HEK293 (cell line): ENCODE measurements at regions not wholly inside any gene's neighbourhood (a gene's known extent, or its start where the extent isn't known, plus 50 kb on each side); places are given as distances from the start of the nearest gene placed in this dataset.

Source experiments
- CTCF ChIA-PET: fragments of 350-600 bp; formaldehyde crosslinking; extraction: SDS; loops from one replicate; lab custom pipeline; 2021; ENCODE audit warnings: antibody characterized with exemption; lab: Yijun Ruan, JAX
- POLR2A ChIA-PET: fragments of 300-600 bp; formaldehyde crosslinking; extraction: SDS; loops from one replicate; lab custom pipeline; 2020; ENCODE audit warnings: antibody characterized with exemption, inconsistent platforms; lab: Yijun Ruan, JAX
- H3K27ac ChIP-seq: fragments of 200-500 bp; sonication (Bioruptor generic); 2 replicates; pipeline ENCODE4 v1.5.1; 2014; ENCODE audit warnings: low read depth, low read length, control low read depth, inconsistent platforms; ENCODE audit errors: extremely low read depth
- H3K36me3 ChIP-seq, 2 experiments: fragments of 200-500 bp in 1 of 2; sonication (Bioruptor generic) in 1 of 2; 1 replicate in 1 of 2; 2 replicates in 1 of 2; pipeline ENCODE4 v1.5.1; 2014 to 2017; ENCODE audit warnings: inconsistent platforms in 2 of 2, low read length in 2 of 2; ENCODE audit not compliant: control insufficient read depth in 2 of 2, insufficient read depth in 1 of 2
- H3K4me1 ChIP-seq: fragments of 200-500 bp; sonication (Bioruptor generic); 2 replicates; pipeline ENCODE4 v1.5.1; 2014; ENCODE audit warnings: mild to moderate bottlenecking, low read length, inconsistent platforms; ENCODE audit not compliant: control insufficient read depth, insufficient read depth
- H3K4me3 ChIP-seq: 2 replicates; pipeline ENCODE4 v1.5.1; 2011; ENCODE audit warnings: low read depth, mild to moderate bottlenecking, control low read depth, low read length, moderate library complexity
- H3K9me3 ChIP-seq: fragments of 200-500 bp; sonication (Bioruptor generic); 2 replicates; pipeline ENCODE4 v1.5.1; 2014; ENCODE audit warnings: low read depth, low read length, inconsistent platforms; ENCODE audit not compliant: control insufficient read depth, insufficient read depth
- EGR2 ChIP-seq: fragments of 450-650 bp; formaldehyde crosslinking; IDR thresholded peaks from 2 replicates; pipeline ENCODE4 v1.5.1; 2016; ENCODE audit warnings: low read depth, missing biosample characterization, missing genetic modification characterization
- GLI2 ChIP-seq: fragments of 450-650 bp; formaldehyde crosslinking; IDR thresholded peaks from 2 replicates; pipeline ENCODE4; 2017; ENCODE audit warnings: missing biosample characterization, missing genetic modification characterization, low read depth, borderline replicate concordance
- HOXD13 ChIP-seq: sonication (generic); formaldehyde crosslinking; IDR thresholded peaks from 2 replicates; pipeline ENCODE4 v1.8.0; 2022; ENCODE audit warnings: missing genetic modification reagents, borderline replicate concordance
- KLF1 ChIP-seq: fragments of 450-650 bp; formaldehyde crosslinking; IDR thresholded peaks from 2 replicates; pipeline ENCODE4 v1.5.1; 2016; ENCODE audit warnings: missing biosample characterization, missing genetic modification characterization
- KLF16 ChIP-seq: fragments of 450-650 bp; formaldehyde crosslinking; IDR thresholded peaks from 2 replicates; pipeline ENCODE4 v1.5.1; 2017; ENCODE audit warnings: missing biosample characterization, missing genetic modification characterization
- KLF8 ChIP-seq: fragments of 450-650 bp; formaldehyde crosslinking; IDR thresholded peaks from 2 replicates; pipeline ENCODE4 v1.5.1; 2016; ENCODE audit warnings: missing biosample characterization, missing genetic modification characterization
- MZF1 ChIP-seq: fragments of 450-650 bp; formaldehyde crosslinking; IDR thresholded peaks from 2 replicates; pipeline ENCODE4 v1.5.1; 2017; ENCODE audit warnings: missing biosample characterization, missing genetic modification characterization, borderline replicate concordance
- SCRT1 ChIP-seq: fragments of 450-650 bp; formaldehyde crosslinking; IDR thresholded peaks from 2 replicates; pipeline ENCODE4 v1.5.1; 2016; ENCODE audit warnings: missing biosample characterization, missing genetic modification characterization, borderline replicate concordance
- SCRT2 ChIP-seq: fragments of 450-650 bp; formaldehyde crosslinking; IDR thresholded peaks from 2 replicates; pipeline ENCODE4 v1.5.1; 2016; ENCODE audit warnings: missing biosample characterization, missing genetic modification characterization
- SP2 ChIP-seq: fragments of 450-650 bp; formaldehyde crosslinking; IDR thresholded peaks from 2 replicates; pipeline ENCODE4 v1.5.1; 2016; ENCODE audit warnings: missing biosample characterization, missing genetic modification characterization
- TCF7L2 ChIP-seq: IDR thresholded peaks from 2 replicates; pipeline ENCODE4 v1.6.1; 2011; ENCODE audit warnings: low read depth, mild to moderate bottlenecking, inconsistent platforms, low read length, moderate library complexity, borderline replicate concordance
- TRIM28 ChIP-seq: IDR thresholded peaks from 2 replicates; pipeline ENCODE4 v1.6.1; 2011; ENCODE audit warnings: low read length, control low read depth, borderline replicate concordance
- ZBTB8A ChIP-seq: fragments of 450-650 bp; formaldehyde crosslinking; IDR thresholded peaks from 2 replicates; pipeline ENCODE4 v1.5.1; 2016; ENCODE audit warnings: missing biosample characterization, missing genetic modification characterization
- ZEB2 ChIP-seq: fragments of 450-650 bp; formaldehyde crosslinking; IDR thresholded peaks from 2 replicates; pipeline ENCODE4 v1.5.1; 2016; ENCODE audit warnings: missing biosample characterization, missing genetic modification characterization
- ZFHX2 ChIP-seq: fragments of 450-650 bp; formaldehyde crosslinking; conservative IDR thresholded peaks from 2 replicates; pipeline ENCODE4 v1.5.1; 2016; ENCODE audit warnings: missing biosample characterization, missing genetic modification characterization
- ZIC2 ChIP-seq: fragments of 450-650 bp; formaldehyde crosslinking; IDR thresholded peaks from 2 replicates; pipeline ENCODE4 v1.5.1; 2016; ENCODE audit warnings: missing biosample characterization, missing genetic modification characterization
- ZNF121 ChIP-seq: fragments of 450-650 bp; formaldehyde crosslinking; IDR thresholded peaks from 2 replicates; pipeline ENCODE4 v1.5.1; 2016; ENCODE audit warnings: missing biosample characterization, missing genetic modification characterization
- ZNF132 ChIP-seq: fragments of 450-650 bp; formaldehyde crosslinking; IDR thresholded peaks from 2 replicates; pipeline ENCODE4 v1.5.1; 2017; ENCODE audit warnings: missing biosample characterization, missing genetic modification characterization, borderline replicate concordance
- ZNF133 ChIP-seq: fragments of 450-650 bp; formaldehyde crosslinking; IDR thresholded peaks from 2 replicates; pipeline ENCODE4 v1.5.1; 2016; ENCODE audit warnings: missing biosample characterization, missing genetic modification characterization
- ZNF16 ChIP-seq: fragments of 450-650 bp; formaldehyde crosslinking; IDR thresholded peaks from 2 replicates; pipeline ENCODE4 v1.5.1; 2016; ENCODE audit warnings: low read depth, missing biosample characterization, missing genetic modification characterization
- ZNF169 ChIP-seq: fragments of 450-650 bp; formaldehyde crosslinking; IDR thresholded peaks from 2 replicates; pipeline ENCODE4 v1.5.1; 2016; ENCODE audit warnings: missing biosample characterization, missing genetic modification characterization
- ZNF223 ChIP-seq: fragments of 450-650 bp; formaldehyde crosslinking; IDR thresholded peaks from 2 replicates; pipeline ENCODE4 v1.5.1; 2016; ENCODE audit warnings: missing biosample characterization, missing genetic modification characterization
- ZNF335 ChIP-seq: fragments of 450-650 bp; formaldehyde crosslinking; conservative IDR thresholded peaks from 2 replicates; pipeline ENCODE4 v1.5.1; 2016; ENCODE audit warnings: missing biosample characterization, missing genetic modification characterization
- ZNF362 ChIP-seq: fragments of 450-650 bp; formaldehyde crosslinking; IDR thresholded peaks from 2 replicates; pipeline ENCODE4 v1.5.1; 2016; ENCODE audit warnings: missing biosample characterization, missing genetic modification characterization
- ZNF366 ChIP-seq: fragments of 450-650 bp; formaldehyde crosslinking; conservative IDR thresholded peaks from 2 replicates; pipeline ENCODE4 v1.5.1; 2016; ENCODE audit warnings: missing biosample characterization, missing genetic modification characterization
- ZNF391 ChIP-seq: fragments of 450-650 bp; formaldehyde crosslinking; IDR thresholded peaks from 2 replicates; pipeline ENCODE4 v1.5.1; 2016; ENCODE audit warnings: low read depth, missing biosample characterization, missing genetic modification characterization, borderline replicate concordance
- ZNF521 ChIP-seq: fragments of 450-650 bp; formaldehyde crosslinking; IDR thresholded peaks from 2 replicates; pipeline ENCODE4 v1.5.1; 2017; ENCODE audit warnings: missing biosample characterization, mild to moderate bottlenecking, missing genetic modification characterization
- ZNF548 ChIP-seq: fragments of 450-650 bp; formaldehyde crosslinking; IDR thresholded peaks from 2 replicates; pipeline ENCODE4 v1.5.1; 2016; ENCODE audit warnings: missing biosample characterization, missing genetic modification characterization
- ZNF555 ChIP-seq: fragments of 450-650 bp; formaldehyde crosslinking; conservative IDR thresholded peaks from 2 replicates; pipeline ENCODE4 v1.5.1; 2017; ENCODE audit warnings: missing biosample characterization, mild to moderate bottlenecking, missing genetic modification characterization, inconsistent platforms
- ZNF558 ChIP-seq: fragments of 450-650 bp; formaldehyde crosslinking; IDR thresholded peaks from 2 replicates; pipeline ENCODE4 v1.5.1; 2016; ENCODE audit warnings: missing biosample characterization, missing genetic modification characterization
- ZNF621 ChIP-seq: fragments of 450-650 bp; formaldehyde crosslinking; IDR thresholded peaks from 2 replicates; pipeline ENCODE4 v1.5.1; 2017; ENCODE audit warnings: missing biosample characterization, missing genetic modification characterization
- ZNF670 ChIP-seq: fragments of 450-650 bp; formaldehyde crosslinking; IDR thresholded peaks from 2 replicates; pipeline ENCODE4 v1.5.1; 2016; ENCODE audit warnings: missing biosample characterization, missing genetic modification characterization, low read depth
- ZNF677 ChIP-seq: fragments of 450-650 bp; IDR thresholded peaks from 2 replicates; pipeline ENCODE4 v1.5.0; 2018; ENCODE audit warnings: missing biosample characterization, mild to moderate bottlenecking, missing genetic modification characterization, moderate library complexity
- ZNF76 ChIP-seq: fragments of 450-650 bp; formaldehyde crosslinking; IDR thresholded peaks from 2 replicates; pipeline ENCODE4; 2016; ENCODE audit warnings: low read depth, missing biosample characterization, missing genetic modification characterization, borderline replicate concordance
- ZNF768 ChIP-seq: fragments of 450-650 bp; formaldehyde crosslinking; IDR thresholded peaks from 2 replicates; pipeline ENCODE4 v1.5.1; 2018; ENCODE audit warnings: missing biosample characterization, mild to moderate bottlenecking, missing genetic modification characterization
- ZSCAN23 ChIP-seq: fragments of 450-650 bp; formaldehyde crosslinking; IDR thresholded peaks from 2 replicates; pipeline ENCODE4 v1.5.1; 2016; ENCODE audit warnings: missing biosample characterization, missing genetic modification characterization
- TF ChIP-seq, protein P1 (sequence below): fragments of 450-650 bp; formaldehyde crosslinking; IDR thresholded peaks from 2 replicates; pipeline ENCODE4 v1.5.1; 2016; ENCODE audit warnings: missing biosample characterization, missing genetic modification characterization
- TF ChIP-seq, protein P2 (sequence below): fragments of 450-650 bp; formaldehyde crosslinking; IDR thresholded peaks from 2 replicates; pipeline ENCODE4 v1.5.1; 2016; ENCODE audit warnings: missing biosample characterization, missing genetic modification characterization

- Histone ChIP-seq H3K4me3 (no peak overlapping the region), H3K36me3 (no peaks in the 10 kb centered on the region), H3K9me3 (no peaks in the 10 kb centered on the region), H3K27ac (no peak overlapping the region), H3K4me1 (no peaks in the 10 kb centered on the region; the same call in 1 of the 2 replicates)
- CTCF ChIA-PET = no interaction called here
- POLR2A ChIA-PET = no interaction called here
- TF ChIP-seq KLF16 (tag by site-specific recombination) (no peak), EGR2 (tag by site-specific recombination) (peak; percentile 54), ZNF621 (tag by site-specific recombination) (no peak), ZNF223 (tag by site-specific recombination) (no peak), ZNF558 (tag by site-specific recombination) (no peak), ZNF121 (tag by site-specific recombination) (no peak), ZNF548 (no peak), ZNF670 (no peak), SCRT1 (tag by site-specific recombination) (peak; percentile 51), KLF8 (no peak), SP2 (tag by site-specific recombination) (0 out of 2 replicates have a peak, but pooled peaks have one; percentile 21), MZF1 (tag by site-specific recombination) (no peak), GLI2 (tag by site-specific recombination) (no peak), ZBTB8A (no peak), ZNF366 (tag by site-specific recombination) (no peak), ZNF362 (tag by site-specific recombination) (no peak), ZNF555 (tag by site-specific recombination) (no peak), ZNF132 (tag by site-specific recombination) (no peak), ZNF76 (tag by site-specific recombination) (no peak), ZSCAN23 (tag by site-specific recombination) (no peak), TRIM28 (no peak), ZNF133 (tag by site-specific recombination) (no peak), TCF7L2 (no peak), ZNF521 (no peak), HOXD13 (CRISPR knock-in tag) (no peak), SCRT2 (tag by site-specific recombination) (peak; percentile 48; the same call in 1 of the 2 replicates), ZNF335 (tag by site-specific recombination) (no peak), KLF1 (tag by site-specific recombination) (no peak), ZNF768 (tag by site-specific recombination) (no peak), ZFHX2 (tag by site-specific recombination) (peak; percentile 84), ZIC2 (tag by site-specific recombination) (peak; percentile 81), ZNF16 (no peak), ZNF169 (tag by site-specific recombination) (no peak), ZEB2 (tag by site-specific recombination) (no peak), ZNF391 (tag by site-specific recombination) (no peak), ZNF677 (tag by site-specific recombination) (no peak)
- TF ChIP-seq, protein P1, sequence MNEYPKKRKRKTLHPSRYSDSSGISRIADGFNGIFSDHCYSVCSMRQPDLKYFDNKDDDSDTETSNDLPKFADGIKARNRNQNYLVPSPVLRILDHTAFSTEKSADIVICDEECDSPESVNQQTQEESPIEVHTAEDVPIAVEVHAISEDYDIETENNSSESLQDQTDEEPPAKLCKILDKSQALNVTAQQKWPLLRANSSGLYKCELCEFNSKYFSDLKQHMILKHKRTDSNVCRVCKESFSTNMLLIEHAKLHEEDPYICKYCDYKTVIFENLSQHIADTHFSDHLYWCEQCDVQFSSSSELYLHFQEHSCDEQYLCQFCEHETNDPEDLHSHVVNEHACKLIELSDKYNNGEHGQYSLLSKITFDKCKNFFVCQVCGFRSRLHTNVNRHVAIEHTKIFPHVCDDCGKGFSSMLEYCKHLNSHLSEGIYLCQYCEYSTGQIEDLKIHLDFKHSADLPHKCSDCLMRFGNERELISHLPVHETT (tag by site-specific recombination) = no peak
- TF ChIP-seq, protein P2, sequence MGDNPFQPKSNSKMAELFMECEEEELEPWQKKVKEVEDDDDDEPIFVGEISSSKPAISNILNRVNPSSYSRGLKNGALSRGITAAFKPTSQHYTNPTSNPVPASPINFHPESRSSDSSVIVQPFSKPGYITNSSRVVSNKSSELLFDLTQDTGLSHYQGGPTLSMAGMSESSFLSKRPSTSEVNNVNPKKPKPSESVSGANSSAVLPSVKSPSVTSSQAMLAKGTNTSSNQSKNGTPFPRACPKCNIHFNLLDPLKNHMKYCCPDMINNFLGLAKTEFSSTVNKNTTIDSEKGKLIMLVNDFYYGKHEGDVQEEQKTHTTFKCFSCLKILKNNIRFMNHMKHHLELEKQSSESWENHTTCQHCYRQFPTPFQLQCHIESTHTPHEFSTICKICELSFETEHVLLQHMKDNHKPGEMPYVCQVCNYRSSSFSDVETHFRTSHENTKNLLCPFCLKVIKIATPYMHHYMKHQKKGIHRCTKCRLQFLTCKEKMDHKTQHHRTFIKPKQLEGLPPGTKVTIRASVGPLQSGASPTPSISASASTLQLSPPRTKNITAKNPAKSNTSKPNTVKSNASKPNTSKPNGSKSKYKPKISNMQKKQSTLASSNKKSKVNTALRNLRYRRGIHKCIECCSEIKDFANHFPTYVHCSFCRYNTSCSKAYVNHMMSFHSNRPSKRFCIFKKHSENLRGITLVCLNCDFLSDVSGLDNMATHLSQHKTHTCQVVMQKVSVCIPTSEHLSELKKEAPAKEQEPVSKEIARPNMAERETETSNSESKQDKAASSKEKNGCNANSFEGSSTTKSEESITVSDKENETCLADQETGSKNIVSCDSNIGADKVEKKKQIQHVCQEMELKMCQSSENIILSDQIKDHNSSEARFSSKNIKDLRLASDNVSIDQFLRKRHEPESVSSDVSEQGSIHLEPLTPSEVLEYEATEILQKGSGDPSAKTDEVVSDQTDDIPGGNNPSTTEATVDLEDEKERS (tag by site-specific recombination) = no peak
Measured at GRCh38 chr15:70415398-70415797, 317.7 kb upstream of the TLE3 start.
